Embryonic facial prominence (tissue), 1 donor: ENCODE measurements at regions not wholly inside any gene's neighbourhood (a gene's known extent, or its start where the extent isn't known, plus 50 kb on each side); places are given as distances from the start of the nearest gene placed in this dataset.
"Not testable (repeated sequence)": the region's sequence is repeated elsewhere in the genome, so short reads cannot be mapped to it uniquely, and the experiment has no call there.

Source experiments
- DNase-seq: peaks from one replicate; pipeline ENCODE4 v3.0.0-alpha.2; 2016; ENCODE audit errors: extremely low spot score

DNA sequence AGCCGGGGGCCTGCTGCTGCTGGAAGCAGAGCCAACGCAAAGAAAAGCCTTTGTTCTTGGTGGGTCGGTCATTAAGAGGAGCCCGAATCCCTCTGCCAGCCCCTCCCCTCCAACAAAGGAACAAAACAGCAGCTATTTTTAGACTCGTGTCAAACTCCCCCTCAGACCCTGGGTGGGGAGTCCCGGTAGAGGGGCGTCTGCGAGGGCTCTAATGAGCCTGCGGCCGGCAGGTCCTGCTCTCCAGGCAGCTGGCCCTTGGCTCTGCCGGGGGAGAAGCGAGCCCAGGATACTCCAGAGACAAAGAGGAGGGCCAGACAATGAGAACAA lies 114.0 kb downstream of the LHX2 start:
- no peak for DNase-seq

GRCh38 chr9:124126648-124127646 lies 115.4 kb downstream of the LHX2 start:
- no peak for DNase-seq

- DNase-seq: no peak
These were observed 117.1 kb downstream of the LHX2 start for GRCh38 chr9:124128568-124129166.

- DNase-seq: no peak
These were observed 118.9 kb downstream of the LHX2 start for GRCh38 chr9:124130277-124131075.

DNA sequence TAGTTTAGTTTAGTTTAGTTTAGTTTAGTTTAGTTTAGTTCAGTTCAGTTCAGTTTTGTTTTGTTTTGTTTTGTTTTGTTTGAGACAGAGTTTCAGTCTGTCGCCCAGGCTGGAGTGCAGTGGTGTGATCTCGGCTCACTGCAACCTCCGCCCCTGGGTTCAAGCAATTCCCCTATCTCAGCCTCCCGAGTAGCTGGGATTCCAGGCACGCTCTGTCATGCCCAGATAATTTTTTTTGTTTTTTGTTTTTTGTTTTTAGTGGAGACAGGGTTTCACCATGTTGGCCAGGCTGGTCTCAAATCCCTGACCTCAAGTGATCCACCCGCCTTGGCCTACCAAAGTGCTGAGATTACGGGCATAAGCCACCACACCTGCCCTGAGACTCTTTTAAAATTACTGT lies 120.0 kb downstream of the LHX2 start:
- DNase-seq: not testable (repeated sequence)

DNA sequence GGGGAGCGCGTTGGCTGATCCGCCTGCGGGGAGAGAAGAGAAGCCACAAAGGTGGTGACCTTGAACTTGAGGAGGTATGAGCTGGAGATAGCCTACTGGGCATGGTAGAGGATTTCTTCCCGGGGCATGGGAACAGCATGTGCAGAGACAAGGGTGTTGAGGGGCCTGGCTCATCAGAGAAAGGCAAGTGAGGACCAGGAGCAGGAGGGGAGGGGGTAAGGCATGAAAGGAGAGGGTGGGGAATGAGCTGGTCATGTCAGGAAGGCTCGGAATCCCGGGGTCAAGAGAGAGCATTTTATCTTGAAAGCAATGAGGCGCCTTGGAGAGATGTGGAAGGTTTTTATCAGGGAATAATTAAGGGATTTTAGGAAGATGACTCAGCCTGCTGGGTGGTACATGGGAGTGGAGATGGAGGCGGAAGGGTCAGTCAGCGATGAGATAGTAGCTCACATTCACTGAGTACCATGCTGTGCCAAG lies 121.1 kb downstream of the LHX2 start:
- DNase-seq: no peak

DNA sequence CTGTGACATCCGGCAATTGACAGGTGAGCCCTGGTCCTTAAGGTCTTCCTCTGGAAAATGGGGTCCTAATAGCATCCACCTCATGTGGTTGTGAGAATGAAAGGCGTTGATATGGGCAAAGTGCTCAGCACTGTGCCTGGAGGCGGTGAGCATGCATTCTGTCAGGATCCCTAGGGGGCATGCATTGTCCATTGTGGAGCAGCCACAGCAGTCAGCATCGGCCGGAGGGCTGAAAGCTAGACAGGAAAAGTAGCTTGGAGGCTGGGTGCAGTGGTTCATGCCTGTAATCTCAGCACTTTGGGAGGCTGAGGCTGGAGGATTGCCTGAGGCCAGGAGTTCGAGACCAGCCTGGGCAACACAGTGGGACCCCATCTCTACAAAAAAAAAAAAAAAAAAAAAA lies 122.2 kb downstream of the LHX2 start:
- no peak for DNase-seq

DNA sequence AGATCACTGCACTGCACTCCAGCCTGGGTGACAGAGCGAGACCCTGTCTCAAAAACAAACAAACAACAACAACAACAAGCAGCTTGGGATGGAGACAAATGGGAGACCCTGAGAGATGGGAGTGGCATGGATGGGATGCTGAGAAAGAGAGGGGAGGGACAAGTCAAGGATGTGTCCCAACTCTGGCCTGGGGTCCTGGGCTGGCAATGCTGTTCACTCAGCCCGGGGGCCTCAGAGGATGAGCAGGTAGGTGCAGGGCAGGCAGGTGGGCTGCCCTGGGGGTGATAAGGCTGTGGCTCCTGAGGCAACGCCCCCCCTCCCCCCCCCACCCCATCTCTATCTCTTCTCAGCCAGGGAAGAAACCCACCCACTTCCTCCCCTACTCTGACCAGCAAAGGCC lies 123.0 kb downstream of the LHX2 start:
- no peak for DNase-seq

DNA sequence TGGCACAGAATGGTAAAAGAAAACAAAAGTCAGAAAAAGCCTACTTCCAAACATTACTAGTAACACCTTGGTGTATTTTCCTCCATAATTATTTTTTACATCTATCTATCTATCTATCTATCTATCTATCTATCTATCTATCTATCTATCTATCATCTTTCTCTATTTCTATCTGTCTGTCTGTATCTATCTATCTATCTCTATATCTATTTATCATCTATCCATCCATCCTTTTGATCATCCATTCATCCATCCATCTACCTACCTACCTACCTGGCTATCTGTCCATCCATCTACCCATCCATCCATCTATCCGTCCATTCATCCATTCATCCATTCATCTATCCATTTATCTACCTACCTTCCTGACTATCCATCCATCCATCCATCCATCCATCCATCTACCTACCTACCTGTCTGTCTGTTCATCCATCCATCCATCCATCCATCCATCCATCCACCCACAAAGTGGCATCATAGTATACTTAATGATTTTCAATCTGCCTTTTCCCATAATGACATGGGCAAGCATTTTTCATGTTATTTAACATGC lies 121.9 kb upstream of the NEK6 start:
- no peak for DNase-seq

DNA sequence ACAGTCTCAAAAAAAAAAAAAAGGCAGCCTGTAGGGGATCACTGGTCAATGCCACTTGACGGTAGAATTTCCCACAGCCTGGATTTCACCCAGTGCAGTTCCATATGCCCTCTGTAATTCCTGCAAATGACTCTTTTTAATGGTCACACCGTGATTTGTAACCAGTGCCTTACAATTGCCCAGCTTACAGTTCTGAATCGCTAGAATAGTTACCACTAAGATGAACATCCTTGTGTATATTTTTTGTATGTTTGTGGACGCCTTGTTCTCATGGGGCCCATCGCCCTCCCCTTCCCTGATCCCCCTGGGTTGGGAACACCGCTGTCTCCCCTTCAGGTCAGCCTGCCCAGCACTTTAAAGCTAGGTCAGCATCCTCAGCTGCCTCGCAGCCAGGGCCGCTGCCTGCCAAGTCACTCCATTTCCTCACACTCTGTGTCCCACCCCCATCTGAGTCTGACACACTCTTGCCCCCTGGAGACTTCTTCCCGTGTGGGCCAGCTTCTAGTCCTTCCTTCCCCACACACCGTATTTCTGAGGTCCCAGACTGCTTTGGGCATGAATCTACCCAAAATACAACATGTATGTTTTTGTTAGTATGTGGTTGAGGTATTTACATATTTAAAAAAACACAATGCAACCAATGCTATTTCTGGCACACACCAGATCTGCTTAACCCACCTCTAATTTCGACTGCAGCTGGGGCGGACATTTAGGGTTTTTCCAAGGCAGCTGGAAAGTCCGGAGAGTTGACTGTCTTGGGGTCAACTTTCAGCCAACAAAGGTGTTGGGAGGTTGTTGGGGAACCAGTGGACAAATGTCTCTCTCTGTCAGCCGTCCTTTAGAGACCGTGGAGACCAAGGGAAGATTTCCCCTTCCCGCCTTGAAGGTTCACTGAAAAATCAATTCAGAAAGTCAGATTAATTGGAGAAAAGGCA lies 120.5 kb upstream of the NEK6 start:
- DNase-seq: no peak

- DNase-seq: no peak
These were observed 119.8 kb upstream of the NEK6 start for GRCh38 chr9:124137944-124138335.

DNA sequence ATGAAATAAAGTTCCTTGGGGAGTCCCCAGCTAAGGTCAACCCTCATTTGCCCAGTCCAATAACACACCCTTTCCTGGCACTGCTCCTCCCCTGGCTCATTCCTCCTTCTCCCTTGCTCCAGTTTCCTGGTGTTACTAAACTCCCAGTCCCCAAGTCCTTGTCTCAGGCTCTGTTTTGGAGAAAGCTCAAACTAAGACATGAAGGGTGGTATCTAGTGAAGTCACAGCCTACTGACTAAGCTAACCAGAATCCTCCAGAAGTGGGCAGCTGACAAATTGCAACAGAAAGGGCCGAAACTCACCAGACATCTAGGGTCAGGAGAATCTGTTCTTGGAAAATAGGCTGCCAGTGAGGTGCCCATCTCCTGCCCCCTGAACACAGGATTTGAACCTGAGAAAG lies 118.7 kb upstream of the NEK6 start:
- DNase-seq: no peak

- DNase-seq: no peak
These were observed 116.7 kb upstream of the NEK6 start for GRCh38 chr9:124140941-124141568.

DNA sequence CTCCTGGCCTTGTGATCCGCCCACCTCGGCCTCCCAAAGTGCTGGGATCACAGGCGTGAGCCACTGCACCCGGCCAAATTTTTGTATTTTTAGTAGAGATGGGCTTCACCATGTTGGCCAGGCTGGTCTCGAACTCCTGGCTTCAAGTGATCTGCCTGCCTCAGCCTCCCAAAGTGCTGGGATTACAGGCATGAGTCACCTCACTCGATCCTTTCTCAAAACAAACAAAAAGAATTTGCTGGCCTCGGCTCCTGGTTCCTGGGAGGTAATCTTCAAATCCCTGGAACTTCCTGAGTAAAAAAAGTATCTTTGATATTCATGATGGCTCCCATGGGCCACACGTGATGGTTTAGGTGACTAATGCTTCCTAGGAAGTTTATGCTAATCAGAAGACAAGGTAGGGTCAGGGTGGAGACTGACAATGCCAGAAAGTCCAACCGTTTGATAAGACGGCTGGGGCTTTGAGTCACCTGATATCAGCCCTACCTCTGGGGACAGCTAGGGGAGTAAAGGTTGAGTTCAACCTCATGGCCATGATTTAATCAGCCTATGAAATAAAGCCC lies 113.1 kb upstream of the NEK6 start:
- DNase-seq: not testable (repeated sequence)

- no peak for DNase-seq
These were observed 111.7 kb upstream of the NEK6 start for GRCh38 chr9:124146031-124146561.

DNA sequence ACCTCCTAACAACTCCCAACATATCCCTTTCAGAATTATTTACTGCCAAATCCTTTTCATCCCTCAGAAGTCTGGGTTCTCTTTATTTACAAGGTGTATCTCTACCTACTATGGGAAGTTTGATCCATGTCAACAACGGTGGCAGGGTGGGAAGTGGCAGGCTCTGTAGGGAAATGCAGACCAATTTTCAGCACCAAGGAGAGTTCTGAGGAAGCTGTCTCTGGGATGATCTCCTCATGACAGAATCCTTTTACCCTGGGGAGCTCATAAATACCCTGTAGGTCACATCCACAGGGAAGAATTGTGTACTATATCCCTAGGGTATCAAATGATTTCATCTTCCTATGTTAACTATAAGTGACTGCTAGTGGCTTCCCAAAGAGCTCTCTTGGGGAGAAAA lies 107.8 kb upstream of the NEK6 start:
- no peak for DNase-seq

GRCh38 chr9:124163760-124164255 lies 93.9 kb upstream of the NEK6 start:
- DNase-seq: peak; percentile 24

DNA sequence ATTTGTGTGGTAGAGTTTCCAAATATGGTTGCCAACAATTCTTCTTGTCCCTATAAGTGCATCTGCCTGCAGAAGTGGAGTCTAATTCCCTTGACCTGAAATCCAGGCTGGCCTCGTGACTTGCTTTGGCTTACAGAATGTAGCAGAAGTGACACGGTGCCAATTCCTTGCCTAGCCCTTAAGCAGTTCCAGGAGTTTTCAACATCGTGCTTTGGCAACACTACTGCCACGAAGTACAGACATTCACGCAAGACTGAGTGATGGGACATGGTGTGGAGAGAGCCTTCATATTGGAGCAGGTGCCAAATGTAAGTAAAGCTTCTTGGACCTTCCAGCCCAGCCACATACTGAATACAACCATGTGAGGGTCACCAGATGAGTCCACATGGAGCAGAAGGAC lies 92.9 kb upstream of the NEK6 start:
- DNase-seq: no peak

GRCh38 chr9:124174433-124174832 lies 83.3 kb upstream of the NEK6 start:
- no peak for DNase-seq

DNA sequence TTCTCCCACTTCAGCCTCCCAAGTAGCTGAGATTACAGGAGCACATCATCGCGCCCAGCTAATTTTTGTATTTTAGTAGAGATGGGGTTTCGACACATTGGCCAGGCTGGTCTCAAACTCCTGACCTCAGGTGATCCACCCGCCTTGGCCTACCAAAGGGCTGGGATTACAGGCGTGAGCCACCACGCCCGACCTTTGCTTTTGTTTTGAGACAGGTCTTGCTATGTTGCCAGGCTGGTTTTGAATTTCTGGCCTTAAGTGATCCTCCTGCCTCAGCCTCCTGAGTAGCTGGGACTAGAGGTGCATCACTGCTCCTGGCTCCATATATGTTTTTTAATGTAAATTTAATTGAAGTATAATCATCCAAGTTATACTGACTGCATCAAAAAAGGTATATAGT lies 80.2 kb upstream of the NEK6 start:
- not testable (repeated sequence) for DNase-seq
